Mammary epithelial cell (primary cell): ENCODE measurements at regions not wholly inside any gene's neighbourhood (a gene's known extent, or its start where the extent isn't known, plus 50 kb on each side); places are given as distances from the start of the nearest gene placed in this dataset.

ENCODE experiments used
- EZH2 ChIP-seq: IDR thresholded peaks from 2 replicates; pipeline ENCODE4 v1.6.1; 2012; ENCODE audit warnings: low read length, inconsistent platforms, borderline replicate concordance
- TF ChIP-seq, protein P1 (sequence below), 2 donors: IDR thresholded peaks in 1 of 2; conservative IDR thresholded peaks in 1 of 2; 2 replicates each; pipeline ENCODE4 v1.5.1; 2011 to 2012; ENCODE audit warnings: inconsistent platforms in 2 of 2, low read length in 2 of 2, mild to moderate bottlenecking in 2 of 2, control low read depth in 1 of 2, low read depth in 1 of 2; ENCODE audit not compliant: insufficient read depth in 1 of 2; ENCODE audit errors: extremely low read depth in 1 of 2

DNA sequence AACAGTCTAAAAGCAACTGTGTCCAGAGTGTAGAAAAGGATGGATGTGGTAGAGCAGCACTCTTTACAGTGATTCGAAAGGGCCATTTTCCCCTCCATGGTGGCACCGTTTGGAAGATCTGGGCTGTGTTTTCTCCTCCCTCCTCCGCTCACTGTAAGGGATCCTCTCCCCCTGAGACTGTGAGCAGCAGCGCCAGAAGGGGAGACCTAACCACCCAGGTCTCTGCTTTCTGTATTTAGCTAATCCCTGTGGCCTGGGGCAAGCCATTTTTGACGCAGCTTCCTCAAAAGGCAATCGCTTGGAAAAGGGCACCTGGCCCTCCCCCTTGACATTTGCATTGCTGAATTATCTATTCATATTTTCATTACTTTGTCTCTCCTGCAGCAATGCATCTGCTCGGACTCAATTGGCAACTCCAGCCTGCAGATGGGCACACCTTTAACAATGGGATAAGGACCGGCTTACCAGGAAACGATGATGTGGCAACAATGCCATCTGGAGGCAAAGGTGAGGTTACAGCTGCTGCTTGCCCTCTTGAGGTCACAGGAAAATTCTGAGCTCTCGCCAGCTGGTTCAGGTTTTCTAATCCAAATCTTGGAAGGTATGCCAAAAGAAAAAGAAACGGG is 244.3 kb upstream of the WWC1 start:
- TF ChIP-seq, protein P1, sequence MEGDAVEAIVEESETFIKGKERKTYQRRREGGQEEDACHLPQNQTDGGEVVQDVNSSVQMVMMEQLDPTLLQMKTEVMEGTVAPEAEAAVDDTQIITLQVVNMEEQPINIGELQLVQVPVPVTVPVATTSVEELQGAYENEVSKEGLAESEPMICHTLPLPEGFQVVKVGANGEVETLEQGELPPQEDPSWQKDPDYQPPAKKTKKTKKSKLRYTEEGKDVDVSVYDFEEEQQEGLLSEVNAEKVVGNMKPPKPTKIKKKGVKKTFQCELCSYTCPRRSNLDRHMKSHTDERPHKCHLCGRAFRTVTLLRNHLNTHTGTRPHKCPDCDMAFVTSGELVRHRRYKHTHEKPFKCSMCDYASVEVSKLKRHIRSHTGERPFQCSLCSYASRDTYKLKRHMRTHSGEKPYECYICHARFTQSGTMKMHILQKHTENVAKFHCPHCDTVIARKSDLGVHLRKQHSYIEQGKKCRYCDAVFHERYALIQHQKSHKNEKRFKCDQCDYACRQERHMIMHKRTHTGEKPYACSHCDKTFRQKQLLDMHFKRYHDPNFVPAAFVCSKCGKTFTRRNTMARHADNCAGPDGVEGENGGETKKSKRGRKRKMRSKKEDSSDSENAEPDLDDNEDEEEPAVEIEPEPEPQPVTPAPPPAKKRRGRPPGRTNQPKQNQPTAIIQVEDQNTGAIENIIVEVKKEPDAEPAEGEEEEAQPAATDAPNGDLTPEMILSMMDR (conservative IDR thresholded peaks at IDR 0.05 in 1 of 2, IDR thresholded peaks at IDR 0.05 in 1 of 2; ENCODE audit: extremely low read depth in 1 of 2, insufficient read depth in 1 of 2, low read depth in 1 of 2, low read length in 2 of 2) = peak; percentile 59 to 66
- TF ChIP-seq EZH2 = no peak
